ENCODE measurements at regions not wholly inside any gene's neighbourhood (a gene's known extent, or its start where the extent isn't known, plus 50 kb on each side); places are given as distances from the start of the nearest gene placed in this dataset.

GRCh38 chr15:36004891-36005490 is 459.0 kb upstream of the DPH6 start:
- DNase-seq (ENCODE audit: extremely low spot score), result no peak
- Histone ChIP-seq H3K9me3 (peaks cover 0 to 7% (median 3%) of the 10 kb centered on the region in 4 donors), H3K36me3 (no peaks in the 10 kb centered on the region), H3K4me1 (no peaks in the 10 kb centered on the region), H3K27ac (replicated peaks in 1 of 4) (no peak overlapping the region), H3K4me3 (no peak overlapping the region), H3K27me3 (no peaks in the 10 kb centered on the region)
- intact Hi-C loops (cut with DNase I), result no loop called here
- TF ChIP-seq CTCF (IDR thresholded peaks at IDR 0.05), result no peak
- TF ChIP-seq POLR2AphosphoS5 (IDR thresholded peaks at IDR 0.05), result no peak
- TF ChIP-seq POLR2A (IDR thresholded peaks at IDR 0.05; ENCODE audit: low read depth), result no peak
- TF ChIP-seq EP300 (IDR thresholded peaks at IDR 0.05), result no peak
- WGBS, result 82% methylated on average over 2 of the region's 2 CpGs

- Histone ChIP-seq H3K9me3 (peaks cover 0 to 7% (median 3%) of the 10 kb centered on the region in 4 donors), H3K27me3 (no peaks in the 10 kb centered on the region), H3K4me3 (no peak overlapping the region), H3K27ac (replicated peaks in 1 of 4) (no peak overlapping the region), H3K36me3 (no peaks in the 10 kb centered on the region), H3K4me1 (no peaks in the 10 kb centered on the region)
- TF ChIP-seq POLR2A (IDR thresholded peaks at IDR 0.05; ENCODE audit: low read depth), result no peak
- no peak for TF ChIP-seq EP300 (IDR thresholded peaks at IDR 0.05)
- TF ChIP-seq CTCF (IDR thresholded peaks at IDR 0.05), result no peak
- no peak for TF ChIP-seq POLR2AphosphoS5 (IDR thresholded peaks at IDR 0.05)
- intact Hi-C loops (cut with DNase I), result no loop called here
- WGBS, result 83% methylated on average over 2 of the region's 2 CpGs
- no peak for DNase-seq (ENCODE audit: extremely low spot score)
Measured at GRCh38 chr15:36005542-36005941, 459.6 kb upstream of the DPH6 start.

GRCh38 chr15:36007699-36008098 is 461.7 kb upstream of the DPH6 start:
- Histone ChIP-seq H3K36me3 (no peaks in the 10 kb centered on the region), H3K4me3 (no peak overlapping the region), H3K4me1 (no peaks in the 10 kb centered on the region), H3K27me3 (no peaks in the 10 kb centered on the region), H3K27ac (replicated peaks in 1 of 4) (no peak overlapping the region), H3K9me3 (peaks cover 0 to 7% (median 3%) of the 10 kb centered on the region in 4 donors)
- no peak for TF ChIP-seq POLR2AphosphoS5 (IDR thresholded peaks at IDR 0.05)
- no peak for TF ChIP-seq EP300 (IDR thresholded peaks at IDR 0.05)
- TF ChIP-seq POLR2A (IDR thresholded peaks at IDR 0.05; ENCODE audit: low read depth), result no peak
- WGBS, result 89% methylated on average over 1 of the region's 1 CpG
- no peak for DNase-seq (ENCODE audit: extremely low spot score)
- intact Hi-C loops (cut with DNase I), result no loop called here

- intact Hi-C loops (cut with DNase I), result no loop called here
- Histone ChIP-seq H3K36me3 (no peaks in the 10 kb centered on the region), H3K27ac (replicated peaks in 1 of 4) (no peak overlapping the region), H3K27me3 (no peaks in the 10 kb centered on the region), H3K4me1 (no peaks in the 10 kb centered on the region), H3K4me3 (no peak overlapping the region), H3K9me3 (peaks cover 0 to 7% (median 3%) of the 10 kb centered on the region in 4 donors)
- no peak for TF ChIP-seq POLR2AphosphoS5 (IDR thresholded peaks at IDR 0.05)
- no peak for TF ChIP-seq CTCF (IDR thresholded peaks at IDR 0.05)
- no peak for TF ChIP-seq POLR2A (IDR thresholded peaks at IDR 0.05; ENCODE audit: low read depth)
- no peak for TF ChIP-seq EP300 (IDR thresholded peaks at IDR 0.05)
- DNase-seq (ENCODE audit: extremely low spot score), result no peak
Measured at GRCh38 chr15:36008719-36009118, 462.8 kb upstream of the DPH6 start.

GRCh38 chr15:36024031-36024688 is 478.2 kb upstream of the DPH6 start:
- Histone ChIP-seq H3K27ac (replicated peaks in 1 of 4) (no peak overlapping the region), H3K4me3 (no peak overlapping the region), H3K27me3 (no peaks in the 10 kb centered on the region), H3K9me3 (no peaks in the 10 kb centered on the region), H3K4me1 (peaks cover 0 to 3% (median 0%) of the 10 kb centered on the region in 4 donors), H3K36me3 (no peaks in the 10 kb centered on the region)
- TF ChIP-seq POLR2A (IDR thresholded peaks at IDR 0.05; ENCODE audit: low read depth) (no peak), POLR2AphosphoS5 (IDR thresholded peaks at IDR 0.05) (no peak), EP300 (IDR thresholded peaks at IDR 0.05) (no peak), CTCF (IDR thresholded peaks at IDR 0.05) (no peak)
- WGBS, result 61% methylated on average over 9 of the region's 9 CpGs
- intact Hi-C loops (cut with DNase I), result no loop called here
- no peak for DNase-seq (ENCODE audit: extremely low spot score)

Measured in esophagus muscularis mucosa (tissue), 4 donors.